Glutamatergic neuron (in vitro differentiated cells): ENCODE measurements at regions not wholly inside any gene's neighbourhood (a gene's known extent, or its start where the extent isn't known, plus 50 kb on each side); places are given as distances from the start of the nearest gene placed in this dataset.

Source experiments
- DNase-seq: peaks from one replicate; pipeline ENCODE4 v3.0.0; 2022
- H3K27ac Mint-ChIP-seq: one replicate; pipeline ENCODE4 v1.8.0; 2020; ENCODE audit warnings: mild to moderate bottlenecking, mixed read lengths, inconsistent platforms; ENCODE audit not compliant: unreplicated experiment
- H3K27me3 Mint-ChIP-seq: one replicate; pipeline ENCODE4 v1.8.0; 2020; ENCODE audit warnings: mild to moderate bottlenecking, moderate library complexity, mixed read lengths, inconsistent platforms; ENCODE audit not compliant: unreplicated experiment
- H3K36me3 Mint-ChIP-seq: one replicate; pipeline ENCODE4 v1.8.0; 2020; ENCODE audit warnings: mild to moderate bottlenecking, mixed read lengths, inconsistent platforms; ENCODE audit not compliant: unreplicated experiment
- H3K4me1 Mint-ChIP-seq: one replicate; pipeline ENCODE4 v1.8.0; 2020; ENCODE audit warnings: mild to moderate bottlenecking, low read depth, mixed read lengths, inconsistent platforms; ENCODE audit not compliant: unreplicated experiment
- H3K4me3 Mint-ChIP-seq: one replicate; pipeline ENCODE4 v1.8.0; 2020; ENCODE audit warnings: mild to moderate bottlenecking, mixed read lengths, inconsistent platforms; ENCODE audit not compliant: unreplicated experiment
- H3K9me3 Mint-ChIP-seq: one replicate; pipeline ENCODE4 v1.8.0; 2020; ENCODE audit warnings: mild to moderate bottlenecking, moderate library complexity, mixed read lengths, inconsistent platforms; ENCODE audit not compliant: unreplicated experiment
- CTCF ChIP-seq: fragments of 200-600 bp; sonication (generic); IDR thresholded peaks from one replicate; pipeline ENCODE4 v1.5.0; 2021; ENCODE audit not compliant: partially characterized antibody, unreplicated experiment

GRCh38 chr10:45564303-45564959, 108.1 kb downstream of the ZFAND4 start:
- DNase-seq, result no peak
- Mint-ChIP-seq H3K9me3 (peaks cover 2% of the 10 kb centered on the region), H3K27me3 (peaks cover 2% of the 10 kb centered on the region), H3K4me3 (no peak overlapping the region), H3K4me1 (no peaks in the 10 kb centered on the region), H3K27ac (no peak overlapping the region), H3K36me3 (peaks cover 10% of the 10 kb centered on the region)
- TF ChIP-seq CTCF, result no peak

DNA sequence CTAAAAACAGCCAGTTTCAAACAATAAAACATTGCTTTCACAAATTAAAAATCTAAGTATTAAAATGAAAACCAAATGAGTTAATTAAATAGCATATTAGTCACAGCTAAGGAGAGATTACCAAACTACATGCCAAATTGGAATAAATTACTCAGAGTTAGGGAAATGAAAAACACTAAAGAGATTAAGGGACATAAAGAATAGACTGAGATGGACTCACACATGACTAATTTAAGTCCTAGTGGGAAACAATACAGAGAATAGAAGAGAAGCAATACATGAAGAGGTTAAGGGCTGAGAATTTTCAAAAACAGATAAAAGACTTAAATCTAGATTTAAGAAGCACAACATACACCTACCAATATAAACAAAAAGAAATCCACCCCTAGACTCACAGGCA, 110.6 kb downstream of the ZFAND4 start:
- Mint-ChIP-seq H3K4me1 (peaks cover 6% of the 10 kb centered on the region), H3K9me3 (peaks cover 2% of the 10 kb centered on the region), H3K36me3 (peaks cover 6% of the 10 kb centered on the region), H3K4me3 (no peak overlapping the region), H3K27me3 (peaks cover 4% of the 10 kb centered on the region), H3K27ac (no peak overlapping the region)
- no peak for TF ChIP-seq CTCF
- no peak for DNase-seq

DNA sequence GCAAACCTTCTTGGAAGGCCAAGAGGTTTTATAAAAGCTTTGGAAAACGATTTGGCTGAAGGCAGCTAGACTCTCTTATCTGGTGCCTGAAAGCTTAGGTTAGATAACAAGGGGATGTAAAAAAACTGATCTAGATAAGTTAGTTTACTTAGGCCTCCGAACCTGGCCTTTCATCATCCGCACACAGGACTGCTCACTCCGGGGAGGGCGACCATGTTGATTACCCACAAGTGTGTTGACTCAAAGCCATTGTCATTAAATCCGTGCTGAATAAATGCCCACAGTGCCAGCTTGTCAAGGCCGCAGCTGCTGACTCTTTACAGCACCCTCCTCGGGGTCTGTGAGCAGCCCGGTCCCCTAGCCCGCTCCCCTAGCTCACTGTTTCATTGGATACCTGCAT, 112.3 kb downstream of the ZFAND4 start:
- DNase-seq, result no peak
- Mint-ChIP-seq H3K27ac (no peak overlapping the region), H3K4me1 (peaks cover 6% of the 10 kb centered on the region), H3K27me3 (peaks cover 2% of the 10 kb centered on the region), H3K9me3 (peaks cover 2% of the 10 kb centered on the region), H3K4me3 (no peak overlapping the region), H3K36me3 (peaks cover 6% of the 10 kb centered on the region)
- TF ChIP-seq CTCF, result no peak

DNA sequence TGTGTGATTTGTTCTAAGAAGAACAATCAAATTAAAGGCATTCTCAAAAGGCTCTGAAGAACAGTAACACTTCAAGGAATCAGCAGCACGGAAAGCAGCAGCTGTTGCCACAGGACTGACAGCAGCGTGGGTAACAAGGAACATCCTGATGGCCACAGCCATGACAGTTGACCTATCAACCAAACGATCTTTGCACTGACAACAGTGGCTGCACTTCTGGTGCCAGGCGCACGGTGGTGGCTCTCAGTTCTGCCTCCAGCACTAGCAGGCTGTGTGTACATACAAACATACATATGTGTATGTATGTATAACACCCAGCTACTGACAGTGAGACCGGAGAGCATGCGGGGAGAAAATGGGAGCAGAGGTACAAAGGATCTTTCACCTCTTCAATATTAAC, 114.1 kb downstream of the ZFAND4 start:
- Mint-ChIP-seq H3K4me3 (no peak overlapping the region), H3K27ac (peak overlapping the region; percentile 30), H3K9me3 (no peaks in the 10 kb centered on the region), H3K27me3 (peaks cover 2% of the 10 kb centered on the region), H3K4me1 (peaks cover 6% of the 10 kb centered on the region), H3K36me3 (peaks cover 6% of the 10 kb centered on the region)
- TF ChIP-seq CTCF, result no peak
- DNase-seq, result no peak

- Mint-ChIP-seq H3K9me3 (no peaks in the 10 kb centered on the region), H3K27me3 (peaks cover 2% of the 10 kb centered on the region), H3K4me3 (no peak overlapping the region), H3K4me1 (peaks cover 6% of the 10 kb centered on the region), H3K36me3 (peaks cover 6% of the 10 kb centered on the region), H3K27ac (no peak overlapping the region)
- TF ChIP-seq CTCF, result no peak
- DNase-seq, result no peak
Measured at GRCh38 chr10:45557275-45557905, 115.2 kb downstream of the ZFAND4 start.
